ENCODE measurements at regions not wholly inside any gene's neighbourhood (a gene's known extent, or its start where the extent isn't known, plus 50 kb on each side); places are given as distances from the start of the nearest gene placed in this dataset.

DNA sequence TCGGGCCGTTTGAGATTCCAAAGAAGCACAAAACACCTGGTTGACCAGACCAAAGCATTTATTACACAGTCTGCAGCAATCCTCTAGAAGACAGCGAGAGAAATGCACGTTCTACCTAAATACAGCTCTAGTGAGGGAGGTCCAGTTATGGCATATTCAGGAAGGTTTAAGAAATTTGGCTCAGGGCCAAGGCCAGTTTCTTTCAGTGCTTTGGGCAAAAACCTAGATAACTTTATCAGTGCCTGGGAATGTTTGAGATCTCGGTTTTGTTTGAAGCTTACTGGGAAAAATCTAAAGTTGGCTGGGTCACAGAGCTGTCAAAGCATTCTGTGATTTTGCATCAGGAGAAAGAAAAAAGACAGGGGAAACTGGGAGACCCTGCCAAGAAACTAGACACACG is 514.0 kb upstream of the TMPRSS15 start:
- Histone ChIP-seq H3K4me3 (no peak overlapping the region), H3K36me3 (no peaks in the 10 kb centered on the region), H3K27ac (replicated peaks in 1 of 4) (no peak overlapping the region), H3K4me1 (no peaks in the 10 kb centered on the region), H3K27me3 (no peaks in the 10 kb centered on the region), H3K9me3 (no peaks in the 10 kb centered on the region)
- no peak for DNase-seq (ENCODE audit: extremely low spot score)
- intact Hi-C loops (cut with DNase I): no loop called here
- TF ChIP-seq POLR2AphosphoS5 (IDR thresholded peaks at IDR 0.05) (no peak), POLR2A (IDR thresholded peaks at IDR 0.05; ENCODE audit: low read depth) (no peak), EP300 (IDR thresholded peaks at IDR 0.05) (no peak)
- TF ChIP-seq, protein P1, sequence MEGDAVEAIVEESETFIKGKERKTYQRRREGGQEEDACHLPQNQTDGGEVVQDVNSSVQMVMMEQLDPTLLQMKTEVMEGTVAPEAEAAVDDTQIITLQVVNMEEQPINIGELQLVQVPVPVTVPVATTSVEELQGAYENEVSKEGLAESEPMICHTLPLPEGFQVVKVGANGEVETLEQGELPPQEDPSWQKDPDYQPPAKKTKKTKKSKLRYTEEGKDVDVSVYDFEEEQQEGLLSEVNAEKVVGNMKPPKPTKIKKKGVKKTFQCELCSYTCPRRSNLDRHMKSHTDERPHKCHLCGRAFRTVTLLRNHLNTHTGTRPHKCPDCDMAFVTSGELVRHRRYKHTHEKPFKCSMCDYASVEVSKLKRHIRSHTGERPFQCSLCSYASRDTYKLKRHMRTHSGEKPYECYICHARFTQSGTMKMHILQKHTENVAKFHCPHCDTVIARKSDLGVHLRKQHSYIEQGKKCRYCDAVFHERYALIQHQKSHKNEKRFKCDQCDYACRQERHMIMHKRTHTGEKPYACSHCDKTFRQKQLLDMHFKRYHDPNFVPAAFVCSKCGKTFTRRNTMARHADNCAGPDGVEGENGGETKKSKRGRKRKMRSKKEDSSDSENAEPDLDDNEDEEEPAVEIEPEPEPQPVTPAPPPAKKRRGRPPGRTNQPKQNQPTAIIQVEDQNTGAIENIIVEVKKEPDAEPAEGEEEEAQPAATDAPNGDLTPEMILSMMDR (IDR thresholded peaks at IDR 0.05): no peak
- 59% methylated on average over 6 of the region's 6 CpGs for WGBS

DNA sequence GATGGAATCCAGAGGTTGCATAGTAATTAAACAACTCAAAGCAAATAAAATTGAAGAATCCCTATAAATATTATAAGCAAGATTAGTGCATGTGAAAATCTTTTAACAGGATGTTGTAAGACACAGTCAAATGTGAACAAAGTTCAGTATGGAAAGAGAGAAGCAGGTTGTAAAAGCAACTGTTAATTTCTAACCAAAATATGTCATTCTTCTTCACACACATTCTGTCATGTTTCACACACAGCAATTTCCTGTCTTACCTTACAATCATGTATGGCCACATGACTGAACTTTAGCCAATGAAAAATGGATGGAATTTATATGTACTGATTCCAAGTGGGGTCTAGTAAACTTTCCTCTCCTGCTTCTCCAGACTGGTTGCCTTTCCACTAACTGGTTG is 527.7 kb upstream of the TMPRSS15 start:
- Histone ChIP-seq H3K9me3 (no peaks in the 10 kb centered on the region), H3K36me3 (no peaks in the 10 kb centered on the region), H3K27me3 (no peaks in the 10 kb centered on the region), H3K27ac (replicated peaks in 1 of 4) (no peak overlapping the region), H3K4me1 (peaks cover 0 to 10% (median 4%) of the 10 kb centered on the region in 4 donors), H3K4me3 (no peak overlapping the region)
- intact Hi-C loops (cut with DNase I): no loop called here
- TF ChIP-seq POLR2A (IDR thresholded peaks at IDR 0.05; ENCODE audit: low read depth): no peak
- TF ChIP-seq EP300 (IDR thresholded peaks at IDR 0.05): no peak
- TF ChIP-seq, protein P1 (IDR thresholded peaks at IDR 0.05): no peak
- TF ChIP-seq POLR2AphosphoS5 (IDR thresholded peaks at IDR 0.05): no peak
- no peak for DNase-seq (ENCODE audit: extremely low spot score)

DNA sequence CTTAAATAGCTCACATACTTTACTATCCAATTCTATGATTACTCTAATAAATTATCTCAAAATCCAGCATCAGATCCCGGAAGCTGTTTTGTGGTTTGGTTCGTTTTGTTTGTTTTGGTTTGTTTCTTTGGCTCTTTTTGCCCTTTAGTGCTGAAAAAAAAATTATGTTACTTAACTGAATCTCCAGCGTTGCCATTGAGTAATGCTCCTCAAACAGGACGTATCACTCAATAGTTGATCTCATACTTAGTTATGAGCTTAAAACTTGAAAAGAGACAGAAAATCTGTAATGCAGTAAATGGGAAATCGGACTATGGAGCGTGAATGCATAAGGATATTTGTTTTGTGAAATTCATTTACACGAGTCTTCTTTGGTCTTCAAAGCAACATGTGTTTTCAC is 533.8 kb upstream of the TMPRSS15 start:
- no peak for DNase-seq (ENCODE audit: extremely low spot score)
- intact Hi-C loops (cut with DNase I): no loop called here
- Histone ChIP-seq H3K9me3 (no peaks in the 10 kb centered on the region), H3K4me1 (no peaks in the 10 kb centered on the region), H3K4me3 (no peak overlapping the region), H3K27me3 (no peaks in the 10 kb centered on the region), H3K27ac (replicated peaks in 1 of 4) (no peak overlapping the region), H3K36me3 (no peaks in the 10 kb centered on the region)
- no peak for TF ChIP-seq POLR2AphosphoS5 (IDR thresholded peaks at IDR 0.05)
- TF ChIP-seq, protein P1 (IDR thresholded peaks at IDR 0.05): no peak
- no peak for TF ChIP-seq EP300 (IDR thresholded peaks at IDR 0.05)
- WGBS: 78% methylated on average over 7 of the region's 7 CpGs

DNA sequence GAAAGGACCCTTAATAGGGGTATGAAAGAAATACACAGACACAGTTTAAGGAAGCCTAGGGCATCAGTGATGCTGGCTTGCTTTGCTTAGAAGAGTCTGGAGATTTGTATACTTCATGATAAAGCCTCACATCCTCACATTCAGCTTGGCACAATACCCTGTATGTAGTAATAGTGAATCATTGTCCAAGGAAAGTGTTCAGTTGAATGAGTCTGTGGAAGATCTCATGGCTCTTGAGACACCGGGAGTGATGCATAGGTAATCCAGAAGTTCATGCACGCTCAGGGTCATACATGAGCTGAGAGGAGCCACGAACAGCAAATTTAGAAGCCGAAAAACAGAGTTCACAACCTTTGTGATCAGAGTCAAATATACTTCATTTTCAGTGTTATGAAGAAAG is 537.2 kb upstream of the TMPRSS15 start:
- no peaks in the 10 kb centered on the region for H3K27me3 ChIP-seq
- intact Hi-C loops (cut with DNase I): no loop called here
- no peaks in the 10 kb centered on the region for H3K36me3 ChIP-seq
- no peak overlapping the region for H3K4me3 ChIP-seq
- no peak overlapping the region for H3K27ac ChIP-seq (replicated peaks in 1 of 4)
- TF ChIP-seq POLR2AphosphoS5 (IDR thresholded peaks at IDR 0.05) (no peak), POLR2A (IDR thresholded peaks at IDR 0.05; ENCODE audit: low read depth) (no peak), EP300 (IDR thresholded peaks at IDR 0.05) (no peak)
- TF ChIP-seq, protein P1 (IDR thresholded peaks at IDR 0.05): no peak
- 86% methylated on average over 4 of the region's 4 CpGs for WGBS
- no peaks in the 10 kb centered on the region for H3K9me3 ChIP-seq
- no peak for DNase-seq (ENCODE audit: extremely low spot score)
- no peaks in the 10 kb centered on the region for H3K4me1 ChIP-seq

DNA sequence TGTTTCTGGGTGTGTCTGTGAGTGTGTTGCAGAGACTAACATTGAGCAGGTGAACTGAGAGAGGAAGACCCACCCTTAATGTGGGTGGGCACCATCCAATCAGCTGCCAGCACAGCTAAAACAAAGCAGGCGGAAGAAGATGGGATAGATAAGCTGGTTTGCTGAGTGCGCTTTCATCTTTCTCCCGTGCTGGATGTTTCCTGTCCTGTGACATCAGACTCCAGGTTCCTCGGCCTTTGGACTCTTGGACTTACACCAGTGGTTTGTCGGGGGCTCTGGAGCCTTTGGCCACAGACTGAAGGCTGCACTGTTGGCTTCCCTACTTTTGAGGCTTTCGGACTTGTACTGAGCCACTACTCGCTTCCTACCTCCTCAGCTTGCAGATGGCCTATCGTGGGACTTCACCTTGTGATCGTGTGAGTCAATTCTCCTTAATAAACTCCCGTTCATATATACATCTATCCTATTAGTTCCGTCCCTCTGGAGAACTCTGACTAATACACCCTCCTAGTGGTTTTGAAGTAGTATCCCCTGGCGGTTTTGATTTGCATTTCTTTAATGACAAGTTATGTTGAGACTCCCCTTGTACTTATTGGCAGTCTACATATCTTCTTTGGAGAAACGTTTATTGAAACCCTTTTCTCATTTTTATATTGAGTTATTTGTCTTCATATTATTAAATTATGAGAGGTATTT is 546.6 kb upstream of the TMPRSS15 start:
- intact Hi-C loops (cut with DNase I): no loop called here
- Histone ChIP-seq H3K27ac (replicated peaks in 1 of 4) (no peak overlapping the region), H3K36me3 (no peaks in the 10 kb centered on the region), H3K9me3 (no peaks in the 10 kb centered on the region), H3K4me1 (no peaks in the 10 kb centered on the region), H3K4me3 (no peak overlapping the region), H3K27me3 (no peaks in the 10 kb centered on the region)
- 89% methylated on average over 13 of the region's 13 CpGs for WGBS
- no peak for DNase-seq (ENCODE audit: extremely low spot score)
- TF ChIP-seq, protein P1 (IDR thresholded peaks at IDR 0.05): no peak
- TF ChIP-seq POLR2AphosphoS5 (IDR thresholded peaks at IDR 0.05) (no peak), POLR2A (IDR thresholded peaks at IDR 0.05; ENCODE audit: low read depth) (no peak), EP300 (IDR thresholded peaks at IDR 0.05) (no peak)
